H1 (cell line): ENCODE measurements at regions not wholly inside any gene's neighbourhood (a gene's known extent, or its start where the extent isn't known, plus 50 kb on each side); places are given as distances from the start of the nearest gene placed in this dataset.

Experiments
- CBX8 ChIP-seq: fragments of 300-800, 300-1000 bp; sonication (generic); IDR thresholded peaks from 2 replicates; pipeline ENCODE4 v1.7.1; 2016; ENCODE audit warnings: low read depth, low read length, borderline replicate concordance
- CTBP2 ChIP-seq: IDR thresholded peaks from 2 replicates; pipeline ENCODE4 v1.7.0; 2011; ENCODE audit warnings: borderline replicate concordance, mild to moderate bottlenecking, moderate library complexity, mixed read lengths, low read length; ENCODE audit not compliant: insufficient read depth, insufficient read length
- EP300 ChIP-seq, 2 experiments: IDR thresholded peaks; 1 replicate in 1 of 2; 2 replicates in 1 of 2; pipeline ENCODE4 v1.6.1; 2011 to 2012; ENCODE audit warnings: low read depth in 2 of 2, low read length in 2 of 2, mild to moderate bottlenecking in 2 of 2, borderline replicate concordance in 1 of 2, inconsistent platforms in 1 of 2, moderate library complexity in 1 of 2
- RXRA ChIP-seq: IDR thresholded peaks from 2 replicates; pipeline ENCODE4 v1.6.1; 2011; ENCODE audit warnings: low read depth, mild to moderate bottlenecking, low read length, moderate library complexity; ENCODE audit not compliant: insufficient read depth
- SP1 ChIP-seq: IDR thresholded peaks from 2 replicates; pipeline ENCODE4 v1.6.1; 2011; ENCODE audit warnings: low read depth, low read length
- TF ChIP-seq, protein P1 (sequence below): IDR thresholded peaks from 2 replicates; pipeline ENCODE4 v1.6.1; 2012; ENCODE audit warnings: low read length, inconsistent platforms

DNA sequence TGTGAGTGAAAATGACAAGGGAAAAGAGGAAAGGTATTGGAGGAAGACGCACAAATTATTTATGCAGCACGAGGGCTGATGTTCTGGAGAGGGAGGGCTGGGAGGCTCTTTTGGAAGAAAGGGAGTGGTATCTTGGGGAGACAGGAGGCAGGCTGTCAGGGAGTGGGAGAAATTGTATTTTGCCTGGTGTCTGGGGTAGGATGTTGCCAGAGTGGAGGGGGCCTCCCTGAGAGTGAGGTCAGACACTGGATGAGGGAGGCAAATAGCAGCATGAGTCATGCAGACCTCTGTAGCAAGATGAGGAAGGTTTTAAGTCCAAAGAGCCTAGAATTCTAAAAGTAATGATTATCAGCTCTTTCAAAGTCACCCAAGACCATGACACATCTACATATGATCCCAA is 158.0 kb downstream of the DMRT2 start (continued):
- TF ChIP-seq CTBP2 = no peak
- TF ChIP-seq EP300 (IDR thresholded peaks at IDR 0.05; ENCODE audit: borderline replicate concordance in 1 of 2, low read depth in 2 of 2, low read length in 2 of 2) = no peak
- TF ChIP-seq RXRA = no peak
- TF ChIP-seq CBX8 = no peak
- TF ChIP-seq, protein P1, sequence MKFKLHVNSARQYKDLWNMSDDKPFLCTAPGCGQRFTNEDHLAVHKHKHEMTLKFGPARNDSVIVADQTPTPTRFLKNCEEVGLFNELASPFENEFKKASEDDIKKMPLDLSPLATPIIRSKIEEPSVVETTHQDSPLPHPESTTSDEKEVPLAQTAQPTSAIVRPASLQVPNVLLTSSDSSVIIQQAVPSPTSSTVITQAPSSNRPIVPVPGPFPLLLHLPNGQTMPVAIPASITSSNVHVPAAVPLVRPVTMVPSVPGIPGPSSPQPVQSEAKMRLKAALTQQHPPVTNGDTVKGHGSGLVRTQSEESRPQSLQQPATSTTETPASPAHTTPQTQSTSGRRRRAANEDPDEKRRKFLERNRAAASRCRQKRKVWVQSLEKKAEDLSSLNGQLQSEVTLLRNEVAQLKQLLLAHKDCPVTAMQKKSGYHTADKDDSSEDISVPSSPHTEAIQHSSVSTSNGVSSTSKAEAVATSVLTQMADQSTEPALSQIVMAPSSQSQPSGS = no peak
- TF ChIP-seq SP1 = no peak
- TF ChIP-seq, all 59 proteins: peak for 0
